ENCODE measurements at regions not wholly inside any gene's neighbourhood (a gene's known extent, or its start where the extent isn't known, plus 50 kb on each side); places are given as distances from the start of the nearest gene placed in this dataset.
"Not testable (repeated sequence)": the region's sequence is repeated elsewhere in the genome, so short reads cannot be mapped to it uniquely, and the experiment has no call there.

DNA sequence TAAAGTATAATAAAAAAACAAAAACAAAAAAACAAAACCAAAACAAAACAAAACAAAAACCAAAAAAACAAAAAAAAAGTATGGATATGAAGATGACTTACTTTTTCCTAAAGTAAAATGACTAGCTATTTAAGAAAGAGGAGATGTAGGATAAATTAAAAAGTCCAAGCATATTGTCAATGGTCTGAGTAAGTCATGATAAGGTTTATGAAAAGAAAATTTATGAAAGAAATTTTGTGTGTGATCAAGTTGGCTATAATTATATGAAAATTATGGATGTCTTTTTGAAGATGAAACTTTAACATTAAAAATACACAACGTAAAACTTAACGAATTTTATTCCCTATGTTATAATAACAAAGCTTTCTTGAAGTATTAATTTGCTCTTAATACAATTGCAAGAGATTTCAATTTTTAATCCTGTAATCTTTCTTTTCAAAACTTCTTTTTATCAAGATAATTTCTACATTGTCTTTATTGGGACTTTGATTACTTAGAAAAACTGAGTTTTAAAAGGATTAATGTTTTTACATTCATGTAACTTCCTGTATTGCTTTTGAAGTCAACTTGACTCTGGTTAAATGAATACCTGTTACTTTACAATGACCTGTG lies 200.9 kb upstream of the IVNS1ABP start:
- 51 to 72% (median 68%) methylated on average over 2 of the region's 2 CpGs for WGBS, 4 donors

GRCh38 chr1:185517301-185517700 lies 200.3 kb upstream of the IVNS1ABP start:
- intact Hi-C loops (cut with DNase I); ATAC-seq; H3K4me3 ChIP-seq; H3K4me1 ChIP-seq; H3K27ac ChIP-seq; H3K27me3 ChIP-seq; H3K36me3 ChIP-seq; DNase-seq: not testable (repeated sequence)
- H3K9me3 ChIP-seq: peaks cover 0 to 26% (median 8%) of the 10 kb centered on the region in 12 donors
- 81 to 98% (median 89%) methylated on average over 2 of the region's 2 CpGs for WGBS, 4 donors

More for the DNA sequence above, 200.9 kb upstream of the IVNS1ABP start:
- Histone ChIP-seq H3K27me3 (no peaks in the 10 kb centered on the region), H3K4me1 (no peaks in the 10 kb centered on the region), H3K9me3 (peaks cover 0 to 27% (median 8%) of the 10 kb centered on the region in 12 donors), H3K36me3 (no peaks in the 10 kb centered on the region), H3K4me3 (no peak overlapping the region), H3K27ac (no peak overlapping the region)
- ATAC-seq (no peak), DNase-seq (no peak)
- TF ChIP-seq, protein P1, sequence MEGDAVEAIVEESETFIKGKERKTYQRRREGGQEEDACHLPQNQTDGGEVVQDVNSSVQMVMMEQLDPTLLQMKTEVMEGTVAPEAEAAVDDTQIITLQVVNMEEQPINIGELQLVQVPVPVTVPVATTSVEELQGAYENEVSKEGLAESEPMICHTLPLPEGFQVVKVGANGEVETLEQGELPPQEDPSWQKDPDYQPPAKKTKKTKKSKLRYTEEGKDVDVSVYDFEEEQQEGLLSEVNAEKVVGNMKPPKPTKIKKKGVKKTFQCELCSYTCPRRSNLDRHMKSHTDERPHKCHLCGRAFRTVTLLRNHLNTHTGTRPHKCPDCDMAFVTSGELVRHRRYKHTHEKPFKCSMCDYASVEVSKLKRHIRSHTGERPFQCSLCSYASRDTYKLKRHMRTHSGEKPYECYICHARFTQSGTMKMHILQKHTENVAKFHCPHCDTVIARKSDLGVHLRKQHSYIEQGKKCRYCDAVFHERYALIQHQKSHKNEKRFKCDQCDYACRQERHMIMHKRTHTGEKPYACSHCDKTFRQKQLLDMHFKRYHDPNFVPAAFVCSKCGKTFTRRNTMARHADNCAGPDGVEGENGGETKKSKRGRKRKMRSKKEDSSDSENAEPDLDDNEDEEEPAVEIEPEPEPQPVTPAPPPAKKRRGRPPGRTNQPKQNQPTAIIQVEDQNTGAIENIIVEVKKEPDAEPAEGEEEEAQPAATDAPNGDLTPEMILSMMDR (IDR thresholded peaks at IDR 0.05): no peak
- TF ChIP-seq POLR2A (IDR thresholded peaks at IDR 0.05): no peak
- intact Hi-C loops (cut with DNase I): no loop called here

DNA sequence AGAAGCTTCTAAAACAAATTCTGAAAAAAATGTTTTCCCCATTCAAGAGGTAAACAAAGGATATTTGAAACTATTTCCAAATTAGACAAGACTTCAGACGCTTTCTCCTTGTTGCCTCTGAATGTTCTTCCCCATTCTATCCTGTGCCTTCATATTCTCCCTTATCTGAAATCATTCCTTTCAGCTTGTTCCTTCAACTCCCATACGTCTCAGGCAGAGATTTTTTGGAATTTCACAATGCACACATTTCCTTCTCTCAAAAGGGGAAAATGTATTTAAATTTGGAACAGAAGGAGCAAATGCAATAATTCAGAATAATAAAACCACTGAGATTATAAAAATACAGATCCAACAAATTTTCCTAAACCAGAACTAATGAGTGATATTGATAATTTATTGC lies 198.7 kb upstream of the IVNS1ABP start:
- Histone ChIP-seq H3K4me1 (no peaks in the 10 kb centered on the region), H3K27ac (no peak overlapping the region), H3K9me3 (peaks cover 0 to 22% (median 6%) of the 10 kb centered on the region in 12 donors), H3K4me3 (no peak overlapping the region), H3K36me3 (no peaks in the 10 kb centered on the region), H3K27me3 (no peaks in the 10 kb centered on the region)
- WGBS, 4 donors: 84 to 90% (median 88%) methylated on average over 2 of the region's 2 CpGs
- TF ChIP-seq, protein P1 (IDR thresholded peaks at IDR 0.05): no peak
- no peak for TF ChIP-seq POLR2A (IDR thresholded peaks at IDR 0.05)
- DNase-seq (no peak), ATAC-seq (no peak)
- intact Hi-C loops (cut with DNase I): no loop called here

DNA sequence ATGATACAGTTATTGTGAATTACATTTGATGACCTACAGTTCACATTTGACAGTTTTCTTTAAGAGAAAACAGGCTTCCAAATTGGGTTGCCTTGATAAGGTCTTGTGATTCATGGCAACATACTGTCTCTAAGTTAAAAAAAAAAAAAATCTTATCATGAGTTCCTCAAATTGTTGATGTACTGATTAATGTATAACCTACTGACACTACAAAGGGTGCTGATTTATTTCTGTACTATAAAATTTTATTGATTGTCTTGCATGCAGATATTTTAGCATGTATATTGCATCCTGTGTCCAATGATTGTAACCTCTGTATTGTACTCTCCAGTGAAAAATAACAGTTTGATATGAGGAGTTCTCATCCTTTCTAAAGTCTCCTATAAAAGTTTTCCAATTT lies 197.3 kb upstream of the IVNS1ABP start:
- H3K27me3 ChIP-seq: no peaks in the 10 kb centered on the region
- ATAC-seq (no peak), DNase-seq (no peak)
- intact Hi-C loops (cut with DNase I): no loop called here
- H3K9me3 ChIP-seq: peaks cover 0 to 22% (median 6%) of the 10 kb centered on the region in 12 donors
- no peak for TF ChIP-seq POLR2A (IDR thresholded peaks at IDR 0.05)
- TF ChIP-seq, protein P1 (IDR thresholded peaks at IDR 0.05): no peak
- H3K36me3 ChIP-seq: no peaks in the 10 kb centered on the region
- H3K27ac ChIP-seq: no peak overlapping the region
- H3K4me3 ChIP-seq: no peak overlapping the region
- no peaks in the 10 kb centered on the region for H3K4me1 ChIP-seq

DNA sequence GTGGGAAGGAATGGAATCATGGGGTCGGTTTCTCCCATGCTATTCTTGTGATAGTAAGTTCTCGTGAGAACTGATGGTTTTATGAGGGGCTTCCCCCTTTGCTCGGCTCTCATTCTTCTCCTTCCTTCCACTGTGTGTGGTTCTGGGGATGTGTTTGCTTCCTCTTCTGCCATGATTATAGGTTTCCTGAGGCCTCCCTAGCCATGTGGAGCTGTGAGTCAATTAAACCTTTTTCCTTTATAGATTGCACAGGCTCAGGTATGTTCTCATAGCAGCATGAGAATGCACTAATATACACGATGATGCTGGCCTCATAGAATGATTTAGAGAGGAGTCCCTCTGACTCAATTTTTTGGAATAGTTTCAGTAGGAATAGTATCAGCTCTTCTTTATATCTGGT lies 195.4 kb upstream of the IVNS1ABP start:
- Histone ChIP-seq H3K27me3 (no peaks in the 10 kb centered on the region), H3K27ac (no peak overlapping the region), H3K4me3 (no peak overlapping the region), H3K4me1 (no peaks in the 10 kb centered on the region), H3K36me3 (no peaks in the 10 kb centered on the region), H3K9me3 (peaks cover 0 to 7% (median under 1%) of the 10 kb centered on the region in 12 donors)
- DNase-seq (no peak), ATAC-seq (no peak)
- intact Hi-C loops (cut with DNase I): no loop called here
- WGBS, 4 donors: 76 to 84% (median 83%) methylated on average over 4 of the region's 4 CpGs
- TF ChIP-seq, protein P1 (IDR thresholded peaks at IDR 0.05): no peak
- no peak for TF ChIP-seq POLR2A (IDR thresholded peaks at IDR 0.05)
